H7 (cell line): ENCODE measurements at regions not wholly inside any gene's neighbourhood (a gene's known extent, or its start where the extent isn't known, plus 50 kb on each side); places are given as distances from the start of the nearest gene placed in this dataset.

Experiments used
- DNase-seq: peaks from one replicate; pipeline ENCODE4 v3.0.0; 2012
- H3K27me3 ChIP-seq: 2 replicates; pipeline ENCODE4 v1.6.0; 2011; ENCODE audit warnings: mild to moderate bottlenecking, low read length; ENCODE audit not compliant: control insufficient read depth, insufficient read depth
- H3K36me3 ChIP-seq: replicated peaks from 2 replicates; pipeline ENCODE4 v1.5.1; 2011; ENCODE audit warnings: low read length; ENCODE audit not compliant: control insufficient read depth, insufficient read depth
- H3K4me3 ChIP-seq: 2 replicates; pipeline ENCODE4 v1.5.1; 2011; ENCODE audit warnings: low read depth, mild to moderate bottlenecking, control low read depth, low read length, moderate library complexity; ENCODE audit not compliant: insufficient read depth

DNA sequence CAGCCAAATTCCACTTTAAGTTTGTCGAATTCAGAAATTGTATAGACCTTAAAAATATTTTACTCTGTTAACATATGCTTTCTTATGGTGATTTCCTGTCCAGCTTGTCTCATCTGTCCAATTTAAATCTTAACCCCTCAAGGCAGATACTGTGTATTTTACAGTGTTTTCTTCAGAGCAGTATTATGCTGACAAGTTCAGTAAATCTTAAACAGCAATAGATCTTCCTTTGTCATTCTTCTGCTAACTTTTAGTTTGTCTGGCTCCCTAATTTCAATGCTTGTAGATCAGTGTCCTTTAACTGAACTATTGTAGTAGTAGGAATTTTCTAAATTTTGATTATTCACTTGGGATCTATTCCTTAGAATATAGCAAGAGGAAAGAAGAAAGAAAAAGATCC, 52.8 kb upstream of the MEIS1 start:
- no peak overlapping the region for H3K4me3 ChIP-seq
- DNase-seq: no peak
- H3K36me3 ChIP-seq: no peaks in the 10 kb centered on the region
- H3K27me3 ChIP-seq: no peaks in the 10 kb centered on the region

DNA sequence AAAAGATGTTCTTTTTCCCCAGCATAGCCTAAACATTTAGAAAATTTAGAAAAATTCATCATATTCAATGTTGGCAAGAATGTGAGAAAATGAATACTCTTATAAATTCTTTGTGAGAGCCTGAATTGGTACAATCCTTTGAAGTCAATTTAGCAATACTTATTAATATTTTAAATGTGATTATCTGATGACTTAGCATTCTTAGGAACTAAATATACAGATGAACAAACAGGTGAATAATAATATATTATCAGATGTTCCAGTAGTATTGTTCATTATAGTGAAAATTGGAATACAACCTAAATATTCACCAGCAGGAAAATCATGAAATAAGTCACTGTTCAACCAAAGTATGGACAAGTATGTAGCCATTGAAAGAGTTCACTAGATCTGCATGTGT, 55.5 kb upstream of the MEIS1 start:
- DNase-seq: no peak
- Histone ChIP-seq H3K36me3 (no peaks in the 10 kb centered on the region), H3K27me3 (no peaks in the 10 kb centered on the region), H3K4me3 (no peak overlapping the region)

DNA sequence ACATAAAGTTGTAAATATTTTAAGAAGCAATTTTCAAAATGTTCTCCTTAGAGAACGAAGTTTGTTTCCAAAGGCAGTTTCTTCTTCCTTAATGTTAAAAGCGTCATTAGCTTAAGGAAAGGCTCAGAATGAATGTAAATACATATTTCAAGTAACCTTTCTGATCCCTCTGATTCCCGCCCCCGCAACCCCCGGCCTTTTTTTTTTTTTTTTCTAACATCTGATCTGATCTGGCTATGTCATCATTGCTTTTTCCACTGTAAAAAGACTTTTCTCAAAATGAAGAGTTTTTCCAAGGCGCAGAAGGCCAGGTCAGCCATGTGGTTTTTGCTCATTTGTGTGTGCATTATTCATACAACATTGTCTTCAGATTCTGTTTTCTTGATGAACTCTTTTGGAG, 57.1 kb upstream of the MEIS1 start:
- Histone ChIP-seq H3K4me3 (no peak overlapping the region), H3K36me3 (no peaks in the 10 kb centered on the region), H3K27me3 (no peaks in the 10 kb centered on the region)
- DNase-seq: no peak

DNA sequence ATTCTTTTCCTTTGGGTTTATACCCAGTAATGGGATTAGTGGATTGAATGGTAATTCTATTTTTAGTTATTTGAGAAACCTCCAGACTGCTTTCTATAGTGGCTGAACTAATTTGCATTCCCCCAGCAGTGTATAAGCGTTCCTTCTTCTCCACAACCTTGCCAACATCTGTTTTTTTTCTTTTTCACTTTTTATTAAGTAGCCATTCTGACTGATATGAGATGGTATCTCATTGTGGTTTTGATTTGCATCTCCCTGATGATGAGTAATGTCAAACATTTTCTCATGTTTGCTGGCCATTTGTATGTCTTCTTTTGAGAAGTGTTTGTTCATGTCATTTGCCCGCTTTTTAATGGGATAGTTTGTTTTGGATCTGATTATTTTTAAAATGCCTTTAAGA, 64.1 kb upstream of the MEIS1 start:
- no peaks in the 10 kb centered on the region for H3K36me3 ChIP-seq
- no peak for DNase-seq

DNA sequence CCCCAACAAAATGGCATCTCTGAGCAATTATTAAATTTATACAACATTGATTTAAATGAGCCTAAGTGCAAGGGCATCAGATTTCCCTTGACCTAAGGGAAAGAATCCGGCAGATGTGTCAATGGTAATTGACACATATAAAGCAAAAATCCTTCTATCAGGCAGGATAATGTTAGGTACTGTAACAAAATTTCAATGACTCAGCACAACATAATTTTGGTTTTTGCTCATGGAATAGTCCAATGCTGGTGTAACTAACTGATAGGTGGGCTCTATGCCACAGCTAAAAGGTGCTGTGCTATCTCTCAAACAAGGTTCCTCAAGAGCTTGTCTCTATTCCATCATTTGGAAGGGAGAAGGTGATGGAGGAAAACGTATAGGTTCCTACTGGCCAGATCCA, 68.3 kb upstream of the MEIS1 start:
- Histone ChIP-seq H3K27me3 (no peaks in the 10 kb centered on the region), H3K36me3 (no peaks in the 10 kb centered on the region), H3K4me3 (no peak overlapping the region)
- no peak for DNase-seq

More for the DNA sequence above, 64.1 kb upstream of the MEIS1 start:
- no peak overlapping the region for H3K4me3 ChIP-seq
- H3K27me3 ChIP-seq: no peaks in the 10 kb centered on the region

DNA sequence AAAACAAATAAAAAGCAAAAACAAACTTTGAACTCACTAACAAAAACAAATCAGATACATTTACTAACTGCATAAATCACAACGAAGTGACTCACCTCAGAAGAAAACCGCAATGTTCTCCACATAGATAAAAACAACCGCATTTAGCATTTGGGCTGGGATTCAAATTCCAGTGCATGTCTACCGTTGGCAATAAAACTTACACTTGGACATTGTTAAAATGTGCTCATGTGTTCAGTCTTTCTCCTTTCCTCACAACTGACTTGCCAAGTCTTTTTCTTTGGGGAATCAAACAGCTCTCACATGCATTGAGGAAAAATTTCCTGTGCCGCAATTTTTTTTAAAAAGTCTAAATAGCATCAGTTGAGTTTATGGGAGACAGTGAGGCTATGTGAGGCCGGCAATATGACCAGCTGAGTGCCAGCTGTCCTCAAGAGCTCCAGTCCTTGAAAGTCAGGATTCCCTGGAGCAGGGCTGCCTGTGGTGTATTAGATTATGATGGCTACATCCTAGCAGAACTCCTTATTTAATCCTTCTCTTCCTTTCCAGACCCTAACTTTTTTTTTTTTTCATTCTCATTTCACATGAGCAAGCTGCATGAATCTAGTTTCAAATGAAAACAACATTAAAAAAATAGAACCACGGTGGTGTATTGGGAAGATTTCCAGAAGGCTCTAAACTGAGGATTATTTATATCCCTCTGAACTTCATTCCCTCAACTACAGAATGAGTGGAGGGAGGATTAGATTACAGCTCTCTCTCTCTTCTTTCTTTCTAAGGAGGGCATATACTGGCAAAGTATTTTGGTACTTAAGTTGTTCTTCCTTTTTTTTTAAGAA, 70.2 kb upstream of the MEIS1 start:
- Histone ChIP-seq H3K27me3 (no peaks in the 10 kb centered on the region), H3K4me3 (no peak overlapping the region), H3K36me3 (no peaks in the 10 kb centered on the region)
- DNase-seq: no peak

DNA sequence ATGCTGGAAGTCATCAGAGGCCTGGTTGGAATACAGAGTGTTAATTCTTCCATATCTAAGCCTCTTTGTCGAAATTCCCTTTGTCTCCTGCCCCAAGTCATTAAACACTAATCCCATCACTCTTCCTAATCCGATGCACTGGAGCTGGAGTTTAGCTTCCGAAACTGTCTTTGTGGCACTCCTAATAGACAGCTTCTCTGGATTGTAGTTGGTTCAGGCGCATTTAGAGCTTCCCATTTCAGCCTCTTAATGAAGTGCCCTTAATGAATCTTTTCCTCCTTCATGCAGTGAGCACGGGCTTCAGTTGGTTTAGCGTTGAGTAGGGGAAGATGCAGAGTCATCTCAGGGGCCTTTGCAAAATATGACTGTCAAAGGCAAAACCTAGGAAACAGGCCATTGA, 72.2 kb upstream of the MEIS1 start:
- Histone ChIP-seq H3K27me3 (no peaks in the 10 kb centered on the region), H3K36me3 (no peaks in the 10 kb centered on the region), H3K4me3 (no peak overlapping the region)
- no peak for DNase-seq

DNA sequence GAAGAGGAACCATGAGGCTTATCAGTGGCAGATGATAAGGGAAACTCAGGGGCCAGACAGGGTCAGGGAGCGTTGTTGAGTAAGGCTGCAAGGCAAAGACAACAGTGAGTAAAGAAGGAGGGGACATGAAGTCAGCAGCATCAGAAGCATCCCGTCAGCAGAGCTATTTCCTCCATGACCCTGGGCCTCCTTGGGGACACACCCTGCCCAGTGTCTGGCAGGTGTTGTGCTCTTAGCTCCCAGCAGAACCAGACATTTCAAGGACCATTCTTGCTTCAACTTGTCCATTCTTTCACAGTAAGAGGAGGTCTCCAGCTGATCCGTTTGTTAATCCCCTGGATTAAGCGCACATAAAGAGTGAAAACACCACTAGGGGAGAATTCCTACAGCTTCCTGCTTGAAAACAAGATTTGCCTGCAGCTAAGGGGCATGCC, 88.7 kb upstream of the MEIS1 start:
- no peak for DNase-seq
- H3K27me3 ChIP-seq: no peaks in the 10 kb centered on the region
- H3K4me3 ChIP-seq: no peak overlapping the region
- no peaks in the 10 kb centered on the region for H3K36me3 ChIP-seq

DNA sequence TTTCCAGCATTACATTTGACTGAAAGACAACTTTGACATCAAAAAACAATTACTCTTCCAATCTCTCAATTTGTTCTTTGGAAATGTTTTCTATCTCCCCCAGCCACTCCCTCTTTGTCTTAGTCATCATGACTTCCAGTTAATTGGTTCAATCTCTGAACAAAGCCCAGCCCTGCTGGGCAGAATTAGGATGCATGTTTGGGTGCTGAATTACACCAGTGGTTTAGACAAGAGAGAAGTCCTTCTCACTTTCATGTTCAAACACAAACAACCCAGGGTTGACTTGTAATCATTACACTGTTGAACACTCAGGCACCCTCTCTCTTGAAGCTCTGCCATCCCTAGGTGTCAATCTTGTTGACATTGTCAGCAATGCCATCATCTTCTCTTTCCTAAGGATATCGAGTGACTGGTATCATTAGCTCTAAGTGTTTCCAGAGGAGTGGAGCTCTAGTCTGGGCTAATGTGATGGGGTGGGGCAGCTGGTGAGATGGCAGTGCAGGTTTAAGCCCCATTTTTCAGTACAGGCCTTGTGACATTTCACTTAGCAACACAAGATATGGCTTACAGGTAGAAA, 90.8 kb upstream of the MEIS1 start:
- no peak for DNase-seq
- Histone ChIP-seq H3K4me3 (no peak overlapping the region), H3K27me3 (no peaks in the 10 kb centered on the region), H3K36me3 (no peaks in the 10 kb centered on the region)

DNA sequence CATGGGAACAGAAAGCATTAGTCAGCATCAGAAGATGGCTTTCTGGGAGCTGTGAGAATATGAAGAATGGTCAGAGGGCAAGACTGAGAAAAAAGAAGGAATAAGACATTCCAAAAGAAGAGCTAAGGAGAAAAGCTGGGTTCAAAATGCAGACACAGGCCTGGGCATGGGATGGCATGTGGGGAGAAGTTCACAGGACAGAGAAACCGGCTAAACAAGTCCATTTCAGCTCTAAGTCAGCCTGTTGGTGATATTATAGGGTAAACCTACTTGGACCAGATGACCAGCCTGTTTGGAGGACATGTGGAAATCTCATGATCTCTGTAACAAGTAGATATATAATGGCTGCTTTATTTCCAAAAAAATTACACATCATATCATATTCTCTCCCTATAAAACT, 91.7 kb upstream of the MEIS1 start:
- no peak for DNase-seq
- no peak overlapping the region for H3K4me3 ChIP-seq
- H3K36me3 ChIP-seq: no peaks in the 10 kb centered on the region
- no peaks in the 10 kb centered on the region for H3K27me3 ChIP-seq

DNA sequence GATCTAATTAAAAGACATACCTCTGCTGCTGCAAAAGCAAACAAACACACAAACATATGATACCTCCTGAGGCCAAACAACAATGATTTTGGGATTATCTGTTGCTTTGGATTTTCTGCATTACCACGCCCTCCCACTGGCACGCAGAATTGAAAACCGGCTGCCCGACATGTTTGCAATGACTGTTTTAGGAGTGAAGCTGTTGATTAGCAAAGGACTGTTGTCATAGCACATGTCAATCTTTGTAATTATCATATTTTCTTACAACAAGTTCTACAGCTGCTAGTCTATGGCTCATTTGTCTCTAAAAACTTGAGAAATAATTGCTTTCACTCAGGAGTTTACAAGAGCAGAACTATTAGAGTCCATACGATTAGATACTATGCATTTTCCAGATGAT, 94.4 kb upstream of the MEIS1 start:
- H3K4me3 ChIP-seq: no peak overlapping the region
- no peak for DNase-seq
- H3K36me3 ChIP-seq: no peaks in the 10 kb centered on the region
- no peaks in the 10 kb centered on the region for H3K27me3 ChIP-seq

DNA sequence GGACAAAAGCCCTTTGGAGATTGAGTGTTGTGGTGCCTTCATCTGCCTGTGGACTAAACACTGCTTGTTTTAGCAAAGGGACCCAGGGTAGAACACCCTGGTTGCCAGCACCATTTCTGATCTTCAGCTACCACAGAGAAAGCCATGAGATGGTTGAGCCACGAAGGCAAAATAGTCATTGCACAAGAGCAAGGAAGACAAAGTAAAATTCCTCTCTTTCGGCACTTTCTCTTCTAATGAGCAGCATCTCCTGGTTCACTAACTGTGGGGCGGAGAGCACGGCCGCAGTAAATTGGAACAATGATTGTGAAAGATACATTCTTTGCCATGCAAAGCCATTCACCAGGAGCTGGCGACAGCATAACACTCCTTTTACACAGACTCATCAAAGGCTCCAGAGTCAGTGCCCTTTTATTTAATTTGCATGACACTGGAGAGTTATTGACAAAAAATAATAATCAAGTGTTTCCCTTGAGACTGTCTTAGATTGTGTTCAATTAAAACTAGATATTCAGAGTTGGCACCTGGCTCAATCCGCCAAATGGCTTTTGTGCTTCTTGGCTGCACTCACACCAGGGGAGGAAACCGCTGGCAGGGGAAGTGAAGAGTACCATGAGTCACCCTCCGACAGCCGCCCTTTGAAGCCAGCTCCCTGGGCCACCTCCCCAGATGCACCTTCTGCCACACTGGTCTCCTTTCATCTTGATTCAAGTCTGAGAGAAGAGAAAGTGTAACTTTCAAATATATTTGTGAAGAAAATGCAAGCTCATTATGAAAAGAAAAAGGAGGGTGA, 100.5 kb upstream of the MEIS1 start:
- Histone ChIP-seq H3K36me3 (no peaks in the 10 kb centered on the region), H3K27me3 (no peaks in the 10 kb centered on the region), H3K4me3 (no peak overlapping the region)
- peak; percentile 41 for DNase-seq

DNA sequence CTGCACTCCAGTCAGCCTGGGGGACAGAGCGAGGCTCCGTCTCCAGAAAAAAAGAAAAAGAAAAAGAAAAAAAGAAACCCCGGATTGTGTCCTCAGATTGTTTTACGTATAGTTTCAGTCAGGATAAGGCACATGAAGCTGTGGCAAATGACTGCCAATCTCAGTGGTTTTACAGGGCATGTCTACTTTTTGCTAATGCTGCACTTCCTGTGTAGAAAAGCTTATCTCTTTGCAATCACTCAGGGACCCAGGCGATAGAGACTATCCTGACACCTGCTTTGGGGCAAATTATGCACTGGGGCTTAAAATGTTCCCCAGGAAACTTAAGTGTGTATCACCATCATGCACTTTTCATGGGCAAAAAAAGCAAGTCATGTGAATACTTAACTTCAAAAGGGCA, 103.7 kb upstream of the MEIS1 start:
- Histone ChIP-seq H3K36me3 (no peaks in the 10 kb centered on the region), H3K4me3 (no peak overlapping the region), H3K27me3 (no peaks in the 10 kb centered on the region)
- no peak for DNase-seq

DNA sequence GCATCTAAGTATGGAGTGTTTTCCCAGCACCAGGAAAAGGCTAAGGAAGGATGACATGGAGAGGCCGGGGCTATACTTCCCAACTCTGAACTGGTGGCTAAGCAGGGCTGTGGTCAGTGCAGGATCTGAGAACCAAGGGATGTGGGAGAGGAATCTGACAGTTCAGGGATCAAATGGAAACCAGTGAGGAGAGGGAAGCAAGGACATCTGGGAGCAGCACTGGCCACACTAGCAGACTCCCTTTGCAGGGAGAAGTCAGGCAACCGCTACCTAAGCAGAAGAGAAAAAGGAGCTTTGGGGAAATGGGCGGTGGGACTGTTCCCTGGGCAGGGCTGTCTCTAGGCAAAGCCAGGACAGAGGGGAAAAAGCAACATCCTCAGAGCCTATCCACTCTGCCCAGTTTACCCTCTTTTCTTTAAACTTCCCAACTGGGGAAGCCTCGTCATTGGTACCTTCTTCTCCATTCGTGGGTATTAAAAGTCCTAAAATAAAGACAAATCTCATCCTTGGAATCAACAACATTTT, 105.8 kb upstream of the MEIS1 start:
- Histone ChIP-seq H3K36me3 (no peaks in the 10 kb centered on the region), H3K4me3 (no peak overlapping the region), H3K27me3 (no peaks in the 10 kb centered on the region)
- DNase-seq: no peak
